Astrocyte of the hippocampus (primary cell): ENCODE measurements at regions not wholly inside any gene's neighbourhood (a gene's known extent, or its start where the extent isn't known, plus 50 kb on each side); places are given as distances from the start of the nearest gene placed in this dataset.
"Not testable (repeated sequence)": the region's sequence is repeated elsewhere in the genome, so short reads cannot be mapped to it uniquely, and the experiment has no call there.

ENCODE experiments used
- DNase-seq: peaks from one replicate; pipeline ENCODE4 v3.0.0; 2011; ENCODE audit warnings: low read depth, low spot score

- no peak for DNase-seq
Observed at GRCh38 chr2:15681089-15681885, 89.6 kb downstream of the DDX1 start.

- DNase-seq: no peak
Observed at GRCh38 chr2:15682354-15682753, 90.7 kb downstream of the DDX1 start.

GRCh38 chr2:15684161-15685039 is 92.7 kb downstream of the DDX1 start:
- no peak for DNase-seq

- DNase-seq: no peak
Observed at GRCh38 chr2:15685143-15685542, 93.5 kb downstream of the DDX1 start.

- no peak for DNase-seq
Observed at GRCh38 chr2:15686643-15687042, 95.0 kb downstream of the DDX1 start.

- DNase-seq: no peak
Observed at GRCh38 chr2:15687243-15687642, 95.6 kb downstream of the DDX1 start.

GRCh38 chr2:15687720-15688119 is 96.1 kb downstream of the DDX1 start:
- DNase-seq: no peak

GRCh38 chr2:15688924-15689568 is 97.4 kb downstream of the DDX1 start:
- no peak for DNase-seq

- no peak for DNase-seq
Observed at GRCh38 chr2:15689654-15690053, 98.0 kb downstream of the DDX1 start.

- DNase-seq: no peak
Observed at GRCh38 chr2:15691586-15692310, 100.1 kb downstream of the DDX1 start.

- no peak for DNase-seq
Observed at GRCh38 chr2:15692551-15693377, 101.1 kb downstream of the DDX1 start.

- no peak for DNase-seq
Observed at GRCh38 chr2:15693382-15693781, 101.7 kb downstream of the DDX1 start.

- DNase-seq: no peak
Observed at GRCh38 chr2:15693926-15694588, 102.4 kb downstream of the DDX1 start.

GRCh38 chr2:15694589-15694986 is 102.9 kb downstream of the DDX1 start:
- no peak for DNase-seq

GRCh38 chr2:15695582-15696330 is 104.1 kb downstream of the DDX1 start:
- DNase-seq: no peak

GRCh38 chr2:15696606-15697170 is 105.0 kb downstream of the DDX1 start:
- DNase-seq: not testable (repeated sequence)

- DNase-seq: no peak
Observed at GRCh38 chr2:15700131-15700530, 108.5 kb downstream of the DDX1 start.

GRCh38 chr2:15700599-15701340 is 109.1 kb downstream of the DDX1 start:
- no peak for DNase-seq
